ENCODE measurements at regions not wholly inside any gene's neighbourhood (a gene's known extent, or its start where the extent isn't known, plus 50 kb on each side); places are given as distances from the start of the nearest gene placed in this dataset.

DNA sequence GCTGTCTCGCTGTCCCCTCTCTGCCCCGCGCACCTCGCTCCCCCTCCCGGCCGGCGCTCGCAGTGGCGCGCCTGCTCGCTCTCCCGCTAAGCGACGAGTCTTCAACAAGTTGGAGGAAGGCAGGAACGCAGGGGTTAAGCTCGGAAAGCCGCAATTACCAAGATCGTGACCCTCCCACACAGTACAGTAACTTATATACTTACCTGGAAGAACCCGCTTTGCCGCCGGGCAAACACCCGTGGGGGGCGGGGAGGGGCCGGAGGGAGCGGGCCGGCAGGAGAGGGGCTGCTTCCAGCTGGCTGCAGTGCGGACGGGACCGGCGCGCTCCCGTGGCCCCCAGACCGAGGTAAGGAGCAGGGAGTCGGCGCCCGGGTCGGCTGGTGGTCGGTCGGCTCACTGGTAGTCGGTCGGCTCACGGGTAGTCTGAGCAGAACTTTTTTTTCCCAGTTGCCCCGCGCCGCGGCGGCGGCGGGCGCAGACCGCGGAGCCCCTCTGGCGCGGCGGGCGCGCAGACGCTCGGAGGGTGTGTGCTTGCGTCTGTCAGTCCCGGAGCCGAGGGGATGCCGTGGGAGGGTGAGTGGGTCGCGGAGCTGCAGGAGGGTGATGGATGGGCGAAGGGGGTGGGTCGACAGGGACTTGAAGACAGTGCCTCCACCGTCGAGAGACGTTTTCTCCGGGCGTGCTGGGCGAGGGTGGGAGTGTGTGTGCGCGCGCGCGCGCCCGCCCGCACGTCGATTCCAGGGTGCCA lies 101.2 kb upstream of the HSD17B12 start:
- H3K27ac ChIP-seq (ENCODE audit: low read depth in 1 of 2, low read length in 1 of 2): no peak overlapping the region
- peak in 1 of 9 donors; percentile 31 for DNase-seq (ENCODE audit: low read depth in 6 of 9, low spot score in 9 of 9)
- no peaks in the 10 kb centered on the region for H3K36me3 ChIP-seq (ENCODE audit: control insufficient read depth in 2 of 2, insufficient read depth in 2 of 2, low read length in 1 of 2)
- H3K4me3 ChIP-seq (ENCODE audit: low read length in 2 of 2): peak overlapping the region; percentile 16 to 36
- peaks cover 0 to 4% of the 10 kb centered on the region in 2 donors for H3K9me3 ChIP-seq (ENCODE audit: control insufficient read depth in 2 of 2, insufficient read depth in 1 of 2, low read length in 1 of 2)
- peaks cover 88 to 100% of the 10 kb centered on the region in 2 donors for H3K27me3 ChIP-seq (ENCODE audit: control insufficient read depth in 2 of 2, insufficient read depth in 1 of 2, low read length in 1 of 2)
- peaks cover 5 to 7% of the 10 kb centered on the region in 2 donors for H3K4me1 ChIP-seq (ENCODE audit: control insufficient read depth in 2 of 2, insufficient read depth in 2 of 2, low read length in 2 of 2)
- under 1% methylated on average over 83 of the region's 83 CpGs for WGBS

DNA sequence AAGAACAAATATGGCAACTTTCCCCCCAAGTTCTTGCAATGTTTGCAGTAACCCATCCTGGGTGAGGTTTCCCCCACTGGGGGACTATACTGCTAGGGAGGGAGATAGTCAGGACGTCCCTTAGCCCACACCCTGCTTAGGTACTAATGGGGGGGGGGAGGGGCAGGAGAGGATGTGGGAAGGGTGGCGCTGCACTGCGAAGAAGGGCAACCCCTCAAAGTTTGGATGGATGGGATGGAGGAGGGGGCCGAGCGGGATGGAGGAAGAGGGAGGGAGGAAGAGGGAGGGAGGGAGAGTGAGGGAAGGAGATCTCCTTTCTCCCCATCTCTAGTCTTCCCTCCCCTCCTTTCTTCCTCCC lies 100.6 kb upstream of the HSD17B12 start:
- H3K27me3 ChIP-seq (ENCODE audit: control insufficient read depth in 2 of 2, insufficient read depth in 1 of 2, low read length in 1 of 2): peaks cover 84 to 100% of the 10 kb centered on the region in 2 donors
- H3K4me1 ChIP-seq (ENCODE audit: control insufficient read depth in 2 of 2, insufficient read depth in 2 of 2, low read length in 2 of 2): peaks cover 5 to 7% of the 10 kb centered on the region in 2 donors
- DNase-seq (ENCODE audit: low read depth in 6 of 9, low spot score in 9 of 9): no peak
- H3K36me3 ChIP-seq (ENCODE audit: control insufficient read depth in 2 of 2, insufficient read depth in 2 of 2, low read length in 1 of 2): no peaks in the 10 kb centered on the region
- H3K4me3 ChIP-seq (ENCODE audit: low read length in 2 of 2): peak overlapping the region; percentile 16 to 36
- H3K27ac ChIP-seq (ENCODE audit: low read depth in 1 of 2, low read length in 1 of 2): no peak overlapping the region
- peaks cover 0 to 4% of the 10 kb centered on the region in 2 donors for H3K9me3 ChIP-seq (ENCODE audit: control insufficient read depth in 2 of 2, insufficient read depth in 1 of 2, low read length in 1 of 2)
- WGBS: 0% methylated on average over 5 of the region's 5 CpGs

DNA sequence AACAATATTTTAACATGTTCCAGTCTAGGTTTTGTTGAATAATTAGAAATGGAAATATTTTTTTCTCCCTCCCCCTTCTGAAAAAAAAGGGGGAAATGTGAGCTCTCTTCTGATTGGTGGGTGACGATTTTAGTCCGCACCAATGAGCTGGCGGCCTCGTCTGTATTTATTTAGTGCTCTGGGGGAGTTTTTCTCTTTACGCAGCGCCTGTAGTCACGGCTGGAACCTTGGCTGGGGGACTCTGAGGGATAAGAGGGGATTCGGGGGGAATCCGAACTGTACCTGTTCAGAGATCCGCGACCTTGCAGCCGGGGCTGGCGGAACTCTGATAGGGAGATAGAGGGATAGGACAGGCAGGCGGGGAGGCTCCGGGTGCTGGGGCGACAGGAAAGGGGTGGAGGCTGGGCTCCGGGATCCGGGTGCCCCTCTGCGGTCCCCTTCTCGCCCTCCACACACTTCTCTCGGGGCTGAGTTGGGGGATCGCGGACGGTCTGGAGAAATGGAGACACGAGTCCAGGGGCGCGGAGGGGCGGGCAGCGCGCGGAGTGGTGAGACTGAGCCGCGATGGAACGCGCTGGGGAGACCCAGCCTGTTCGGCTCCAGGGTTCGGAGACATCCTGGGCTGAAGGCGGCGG lies 99.7 kb upstream of the HSD17B12 start:
- DNase-seq (ENCODE audit: low read depth in 6 of 9, low spot score in 9 of 9): no peak
- 5% methylated on average over 39 of the region's 39 CpGs for WGBS
- H3K4me1 ChIP-seq (ENCODE audit: control insufficient read depth in 2 of 2, insufficient read depth in 2 of 2, low read length in 2 of 2): peaks cover 4 to 5% of the 10 kb centered on the region in 2 donors
- H3K4me3 ChIP-seq (ENCODE audit: low read length in 2 of 2): no peak overlapping the region
- H3K36me3 ChIP-seq (ENCODE audit: control insufficient read depth in 2 of 2, insufficient read depth in 2 of 2, low read length in 1 of 2): no peaks in the 10 kb centered on the region
- peaks cover 0 to 4% of the 10 kb centered on the region in 2 donors for H3K9me3 ChIP-seq (ENCODE audit: control insufficient read depth in 2 of 2, insufficient read depth in 1 of 2, low read length in 1 of 2)
- no peak overlapping the region for H3K27ac ChIP-seq (ENCODE audit: low read depth in 1 of 2, low read length in 1 of 2)
- peaks cover 77 to 91% of the 10 kb centered on the region in 2 donors for H3K27me3 ChIP-seq (ENCODE audit: control insufficient read depth in 2 of 2, insufficient read depth in 1 of 2, low read length in 1 of 2)

DNA sequence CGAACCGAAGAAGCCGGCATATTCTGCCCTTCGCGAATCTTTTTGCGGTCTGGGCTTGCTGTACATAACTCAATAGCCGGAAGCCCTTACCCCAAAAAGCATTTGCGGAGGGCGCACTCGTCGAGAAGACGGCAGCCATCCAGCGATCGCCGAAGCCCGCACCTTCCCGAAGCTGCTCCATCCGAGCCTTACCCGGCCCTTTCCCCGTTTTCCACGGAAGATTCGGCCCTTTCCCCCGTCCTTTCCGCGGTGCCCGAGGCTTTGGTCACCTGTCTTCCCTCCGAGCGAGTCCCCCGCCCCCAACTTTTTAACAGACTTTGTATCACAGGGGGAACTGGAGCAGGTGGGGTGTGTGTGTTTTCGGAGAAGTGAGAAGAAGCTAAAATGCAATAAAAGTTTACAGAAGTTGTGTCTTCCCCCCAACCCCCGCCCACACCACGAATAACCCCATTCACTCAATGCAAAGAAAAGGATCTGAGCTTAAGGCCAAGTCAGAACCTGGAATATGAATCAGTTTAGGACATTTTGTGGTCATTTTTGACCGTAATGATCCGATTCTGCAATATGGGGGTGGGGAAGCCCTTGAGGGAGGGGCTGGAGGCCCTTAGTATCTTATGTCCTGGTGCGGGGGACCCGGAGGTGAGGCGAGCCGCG lies 99.0 kb upstream of the HSD17B12 start:
- DNase-seq (ENCODE audit: low read depth in 6 of 9, low spot score in 9 of 9): no peak
- Histone ChIP-seq H3K27me3 (ENCODE audit: control insufficient read depth in 2 of 2, insufficient read depth in 1 of 2, low read length in 1 of 2) (peaks cover 70 to 87% of the 10 kb centered on the region in 2 donors), H3K36me3 (ENCODE audit: control insufficient read depth in 2 of 2, insufficient read depth in 2 of 2, low read length in 1 of 2) (no peaks in the 10 kb centered on the region), H3K27ac (ENCODE audit: low read depth in 1 of 2, low read length in 1 of 2) (no peak overlapping the region), H3K9me3 (ENCODE audit: control insufficient read depth in 2 of 2, insufficient read depth in 1 of 2, low read length in 1 of 2) (peaks cover 0 to 4% of the 10 kb centered on the region in 2 donors), H3K4me1 (ENCODE audit: control insufficient read depth in 2 of 2, insufficient read depth in 2 of 2, low read length in 2 of 2) (peaks cover 3 to 5% of the 10 kb centered on the region in 2 donors), H3K4me3 (ENCODE audit: low read length in 2 of 2) (no peak overlapping the region)
- WGBS: 3% methylated on average over 39 of the region's 39 CpGs

DNA sequence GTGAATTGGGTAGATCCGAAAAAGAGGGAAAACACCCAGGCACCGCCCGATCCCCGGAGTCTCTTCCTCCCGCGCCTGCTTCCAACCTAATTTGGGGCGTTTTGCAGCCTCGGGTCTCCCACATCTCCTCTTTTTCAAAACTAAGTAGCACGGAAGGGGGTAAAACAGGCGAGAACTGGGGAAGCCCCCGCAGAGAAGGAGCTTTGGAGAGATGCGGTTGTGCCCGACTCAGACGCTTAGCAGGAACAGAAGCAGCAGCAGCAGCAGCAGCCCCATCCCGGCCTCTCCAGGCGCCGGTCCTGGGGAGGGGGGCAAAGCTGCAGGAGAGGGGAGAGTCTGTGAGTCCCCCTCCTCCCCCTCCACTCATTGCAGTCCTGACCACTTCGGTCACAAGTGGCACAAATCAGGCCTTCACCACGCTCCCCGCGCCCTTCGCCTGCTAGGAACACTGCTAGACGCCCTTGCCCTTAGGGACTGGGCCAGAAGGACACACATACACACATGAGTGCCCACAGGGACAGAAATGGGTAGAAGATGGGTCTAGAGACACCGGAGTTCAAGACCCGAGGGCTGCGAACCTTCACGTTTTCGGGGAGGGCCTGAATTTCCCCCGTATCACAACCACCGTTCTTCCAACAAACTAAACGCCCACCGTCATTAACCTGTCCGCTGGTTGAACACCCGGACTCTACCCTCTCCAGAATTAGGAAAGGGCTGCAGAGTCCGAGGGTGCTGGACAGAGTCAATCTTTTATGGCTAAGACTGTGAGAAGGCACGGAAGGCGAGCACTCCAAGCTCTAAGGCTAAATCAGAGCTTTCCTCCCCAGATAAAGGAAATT lies 98.3 kb upstream of the HSD17B12 start:
- H3K4me1 ChIP-seq (ENCODE audit: control insufficient read depth in 2 of 2, insufficient read depth in 2 of 2, low read length in 2 of 2): peaks cover 3 to 5% of the 10 kb centered on the region in 2 donors
- no peak overlapping the region for H3K4me3 ChIP-seq (ENCODE audit: low read length in 2 of 2)
- peaks cover 0 to 4% of the 10 kb centered on the region in 2 donors for H3K9me3 ChIP-seq (ENCODE audit: control insufficient read depth in 2 of 2, insufficient read depth in 1 of 2, low read length in 1 of 2)
- H3K27me3 ChIP-seq (ENCODE audit: control insufficient read depth in 2 of 2, insufficient read depth in 1 of 2, low read length in 1 of 2): peaks cover 64 to 81% of the 10 kb centered on the region in 2 donors
- H3K36me3 ChIP-seq (ENCODE audit: control insufficient read depth in 2 of 2, insufficient read depth in 2 of 2, low read length in 1 of 2): no peaks in the 10 kb centered on the region
- no peak overlapping the region for H3K27ac ChIP-seq (ENCODE audit: low read depth in 1 of 2, low read length in 1 of 2)
- WGBS: 13% methylated on average over 37 of the region's 37 CpGs
- DNase-seq (ENCODE audit: low read depth in 6 of 9, low spot score in 9 of 9): no peak

DNA sequence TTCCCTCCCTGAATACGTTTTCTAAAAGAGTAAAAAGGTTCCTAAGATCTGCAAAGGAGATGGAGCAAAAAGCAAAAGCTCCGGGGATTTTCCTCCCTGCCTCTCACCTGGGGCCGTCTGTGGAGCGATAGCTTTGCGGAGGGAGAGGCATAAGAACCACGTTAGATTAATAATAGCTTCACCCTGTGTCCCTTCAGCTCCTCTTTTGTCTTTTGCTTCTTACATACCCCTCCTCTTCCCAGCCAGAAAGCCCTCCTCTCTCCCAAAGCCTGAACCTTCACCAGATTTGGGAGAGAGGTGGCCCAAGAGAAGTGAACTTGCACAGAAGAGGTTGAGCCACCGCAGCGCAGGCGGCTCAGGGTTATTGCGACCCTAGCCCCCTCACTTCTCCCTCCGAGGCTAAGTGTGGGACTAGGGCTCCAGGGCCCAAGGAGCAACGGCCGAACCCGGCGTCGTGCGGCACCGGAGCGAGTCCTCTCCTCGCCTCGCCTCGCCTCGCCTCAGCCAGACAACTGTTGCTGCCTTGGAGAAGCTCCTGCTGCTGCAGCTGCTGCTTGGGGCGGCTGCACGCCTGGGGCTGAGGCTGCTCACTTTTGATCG lies 97.6 kb upstream of the HSD17B12 start:
- 26% methylated on average over 26 of the region's 26 CpGs for WGBS
- peaks cover 3 to 5% of the 10 kb centered on the region in 2 donors for H3K4me1 ChIP-seq (ENCODE audit: control insufficient read depth in 2 of 2, insufficient read depth in 2 of 2, low read length in 2 of 2)
- DNase-seq (ENCODE audit: low read depth in 6 of 9, low spot score in 9 of 9): no peak

DNA sequence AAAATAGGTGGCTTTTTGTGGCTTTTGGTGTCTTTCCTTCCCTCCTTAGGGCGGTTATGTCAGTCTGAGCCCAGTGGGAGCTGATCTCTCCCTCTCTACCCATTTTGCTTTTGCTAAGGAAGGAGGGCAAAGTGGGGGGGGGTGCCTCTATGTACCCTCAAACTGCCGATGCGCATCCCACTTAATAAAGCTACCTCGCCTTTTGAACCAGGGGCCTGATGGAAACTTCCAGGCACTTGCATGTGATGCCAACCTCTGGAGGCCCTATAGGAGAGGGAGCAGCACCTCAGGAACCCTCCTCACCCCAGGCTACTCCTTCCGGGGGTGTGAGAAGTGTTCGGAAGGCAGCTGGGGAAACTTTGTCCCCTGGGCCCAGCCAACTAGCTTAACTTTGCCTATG lies 97.0 kb upstream of the HSD17B12 start:
- Histone ChIP-seq H3K36me3 (ENCODE audit: control insufficient read depth in 2 of 2, insufficient read depth in 2 of 2, low read length in 1 of 2) (no peaks in the 10 kb centered on the region), H3K4me1 (ENCODE audit: control insufficient read depth in 2 of 2, insufficient read depth in 2 of 2, low read length in 2 of 2) (peaks cover 3 to 5% of the 10 kb centered on the region in 2 donors), H3K4me3 (ENCODE audit: low read length in 2 of 2) (no peak overlapping the region), H3K27ac (ENCODE audit: low read depth in 1 of 2, low read length in 1 of 2) (no peak overlapping the region), H3K27me3 (ENCODE audit: control insufficient read depth in 2 of 2, insufficient read depth in 1 of 2, low read length in 1 of 2) (peaks cover 55 to 74% of the 10 kb centered on the region in 2 donors), H3K9me3 (ENCODE audit: control insufficient read depth in 2 of 2, insufficient read depth in 1 of 2, low read length in 1 of 2) (peaks cover 0 to 4% of the 10 kb centered on the region in 2 donors)
- DNase-seq (ENCODE audit: low read depth in 6 of 9, low spot score in 9 of 9): no peak
- WGBS: 25% methylated on average over 6 of the region's 6 CpGs

More for the DNA sequence above, 97.6 kb upstream of the HSD17B12 start:
- Histone ChIP-seq H3K36me3 (ENCODE audit: control insufficient read depth in 2 of 2, insufficient read depth in 2 of 2, low read length in 1 of 2) (no peaks in the 10 kb centered on the region), H3K27ac (ENCODE audit: low read depth in 1 of 2, low read length in 1 of 2) (no peak overlapping the region), H3K4me3 (ENCODE audit: low read length in 2 of 2) (no peak overlapping the region), H3K27me3 (ENCODE audit: control insufficient read depth in 2 of 2, insufficient read depth in 1 of 2, low read length in 1 of 2) (peaks cover 60 to 80% of the 10 kb centered on the region in 2 donors), H3K9me3 (ENCODE audit: control insufficient read depth in 2 of 2, insufficient read depth in 1 of 2, low read length in 1 of 2) (peaks cover 0 to 4% of the 10 kb centered on the region in 2 donors)

DNA sequence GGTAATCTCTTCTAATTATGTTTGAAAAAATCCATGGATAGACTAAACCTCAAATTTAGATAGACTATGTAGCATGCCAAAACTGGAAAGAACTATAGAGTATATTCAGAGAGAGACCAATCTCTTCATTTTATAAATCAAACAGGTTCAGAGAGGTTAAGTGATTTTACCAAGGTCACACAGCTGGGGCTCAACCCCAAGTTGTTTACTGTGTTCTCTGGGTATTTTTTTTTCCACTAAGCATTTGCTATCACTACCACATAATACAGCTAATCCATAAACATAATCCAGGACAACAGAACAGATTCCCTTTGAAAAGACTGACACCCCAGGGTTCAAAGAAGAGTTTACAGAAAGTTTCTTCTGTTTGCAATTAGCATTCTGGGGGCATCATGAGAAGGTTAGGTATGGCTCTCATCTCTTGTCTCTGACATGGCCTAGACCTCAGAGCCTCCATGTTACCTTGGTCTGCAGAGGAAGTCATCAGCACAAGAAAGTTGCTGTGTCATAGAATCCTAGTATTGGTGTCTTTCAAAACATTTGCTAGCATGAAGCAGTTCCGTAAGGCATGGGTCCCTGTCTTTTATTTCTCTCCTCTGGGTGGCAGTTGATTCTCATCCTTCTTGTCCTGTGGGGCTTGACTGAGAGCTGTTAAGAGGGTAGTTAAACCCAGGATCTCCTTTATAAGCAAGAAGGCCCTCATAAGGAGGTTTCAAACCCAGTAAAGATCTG lies 94.5 kb upstream of the HSD17B12 start:
- Histone ChIP-seq H3K4me1 (ENCODE audit: control insufficient read depth in 2 of 2, insufficient read depth in 2 of 2, low read length in 2 of 2) (no peaks in the 10 kb centered on the region), H3K36me3 (ENCODE audit: control insufficient read depth in 2 of 2, insufficient read depth in 2 of 2, low read length in 1 of 2) (no peaks in the 10 kb centered on the region), H3K27me3 (ENCODE audit: control insufficient read depth in 2 of 2, insufficient read depth in 1 of 2, low read length in 1 of 2) (peaks cover 31 to 49% of the 10 kb centered on the region in 2 donors), H3K27ac (ENCODE audit: low read depth in 1 of 2, low read length in 1 of 2) (no peak overlapping the region), H3K4me3 (ENCODE audit: low read length in 2 of 2) (no peak overlapping the region), H3K9me3 (ENCODE audit: control insufficient read depth in 2 of 2, insufficient read depth in 1 of 2, low read length in 1 of 2) (no peaks in the 10 kb centered on the region)
- no peak for DNase-seq (ENCODE audit: low read depth in 6 of 9, low spot score in 9 of 9)
- 72% methylated on average over 1 of the region's 1 CpG for WGBS

Measured in thymus (tissue), 11 donors.